Naive thymus-derived CD8-positive, alpha-beta T cell (primary cell): ENCODE measurements at regions not wholly inside any gene's neighbourhood (a gene's known extent, or its start where the extent isn't known, plus 50 kb on each side); places are given as distances from the start of the nearest gene placed in this dataset.

Experiments
- ATAC-seq, 2 donors: fragments of 150-1000 bp; cut with Tn5 transposase in 1 of 2; sonication (Bioruptor Pico), chemical (Tn5 transposase) in 1 of 2; 1 replicate in 1 of 2; 2 replicates in 1 of 2; pipeline ENCODE4 v1.10.0; 2021; ENCODE audit warnings: mild to moderate bottlenecking in 2 of 2, moderate library complexity in 2 of 2
- POLR2A ChIA-PET: fragments of 350-600 bp; sonication (Branson Sonifier 250); formaldehyde crosslinking; loops from one replicate; lab custom pipeline; 2021; ENCODE audit warnings: antibody characterized with exemption; lab: Charles Lee
- DNase-seq, 10 donors: peaks; one replicate each; pipeline versions ENCODE4 v3.0.0 to v3.0.0-alpha.2; 2020 to 2022
- H3K27ac Mint-ChIP-seq, 10 donors: one replicate each; pipeline ENCODE4 v1.8.0; 2020 to 2022; ENCODE audit warnings: mild to moderate bottlenecking in 10 of 10, mixed read lengths in 10 of 10, moderate library complexity in 4 of 10, inconsistent platforms in 1 of 10
- H3K27me3 Mint-ChIP-seq, 5 donors: one replicate each; pipeline ENCODE4 v1.8.0; 2021 to 2022; ENCODE audit warnings: mixed read lengths in 5 of 5
- H3K36me3 Mint-ChIP-seq, 3 donors: one replicate each; pipeline ENCODE4 v1.8.0; 2020 to 2022; ENCODE audit warnings: mixed read lengths in 3 of 3, mild to moderate bottlenecking in 2 of 3, inconsistent platforms in 1 of 3
- H3K4me1 Mint-ChIP-seq, 4 donors: one replicate each; pipeline ENCODE4 v1.8.0; 2021 to 2022; ENCODE audit warnings: mixed read lengths in 4 of 4
- H3K4me3 Mint-ChIP-seq, 10 donors: one replicate each; pipeline ENCODE4 v1.8.0; 2020 to 2022; ENCODE audit warnings: mild to moderate bottlenecking in 10 of 10, mixed read lengths in 10 of 10, moderate library complexity in 6 of 10, inconsistent platforms in 1 of 10
- H3K9me3 Mint-ChIP-seq, 9 donors: one replicate each; pipeline ENCODE4 v1.8.0; 2020 to 2022; ENCODE audit warnings: mixed read lengths in 9 of 9, mild to moderate bottlenecking in 3 of 9, inconsistent platforms in 1 of 9, moderate library complexity in 1 of 9

GRCh38 chr6:22349051-22349450, 52.2 kb upstream of the PRL start:
- ATAC-seq = no peak
- H3K36me3 Mint-ChIP-seq = no peaks in the 10 kb centered on the region
- no peaks in the 10 kb centered on the region for H3K4me1 Mint-ChIP-seq
- no peak for DNase-seq
- H3K27ac Mint-ChIP-seq = no peak overlapping the region
- POLR2A ChIA-PET = no interaction called here
- peaks cover 0 to 4% (median 0%) of the 10 kb centered on the region in 5 donors for H3K27me3 Mint-ChIP-seq
- no peak overlapping the region for H3K4me3 Mint-ChIP-seq
- peaks cover 0 to 5% (median 0%) of the 10 kb centered on the region in 9 donors for H3K9me3 Mint-ChIP-seq

- Mint-ChIP-seq H3K27ac (no peak overlapping the region), H3K4me3 (no peak overlapping the region), H3K4me1 (no peaks in the 10 kb centered on the region), H3K36me3 (no peaks in the 10 kb centered on the region), H3K27me3 (peaks cover 0 to 4% (median 0%) of the 10 kb centered on the region in 5 donors), H3K9me3 (peaks cover 0 to 5% (median 0%) of the 10 kb centered on the region in 9 donors)
- ATAC-seq = no peak
- POLR2A ChIA-PET = no interaction called here
- DNase-seq = no peak
Measured at GRCh38 chr6:22349528-22349927, 52.7 kb upstream of the PRL start.

- ATAC-seq = no peak
- Mint-ChIP-seq H3K27ac (no peak overlapping the region), H3K4me1 (peaks cover 0 to 1% (median 0%) of the 10 kb centered on the region in 4 donors), H3K4me3 (no peak overlapping the region), H3K36me3 (no peaks in the 10 kb centered on the region), H3K27me3 (peaks cover 0 to 4% (median 0%) of the 10 kb centered on the region in 5 donors), H3K9me3 (peaks cover 0 to 2% (median 0%) of the 10 kb centered on the region in 9 donors)
- POLR2A ChIA-PET = no interaction called here
- no peak for DNase-seq
Measured at GRCh38 chr6:22350109-22350508, 53.3 kb upstream of the PRL start.

GRCh38 chr6:22353101-22353500, 56.3 kb upstream of the PRL start:
- H3K36me3 Mint-ChIP-seq = no peaks in the 10 kb centered on the region
- peaks cover 0 to 2% (median 0%) of the 10 kb centered on the region in 4 donors for H3K4me1 Mint-ChIP-seq
- H3K27ac Mint-ChIP-seq = no peak overlapping the region
- no peak for ATAC-seq
- H3K4me3 Mint-ChIP-seq = no peak overlapping the region
- H3K9me3 Mint-ChIP-seq = peaks cover 0 to 2% (median 0%) of the 10 kb centered on the region in 9 donors
- H3K27me3 Mint-ChIP-seq = peaks cover 0 to 7% (median 0%) of the 10 kb centered on the region in 5 donors
- POLR2A ChIA-PET = no interaction called here
- no peak for DNase-seq

- ATAC-seq = no peak
- Mint-ChIP-seq H3K4me1 (peaks cover 0 to 2% (median 0%) of the 10 kb centered on the region in 4 donors), H3K9me3 (peaks cover 0 to 9% (median 0%) of the 10 kb centered on the region in 9 donors), H3K4me3 (no peak overlapping the region), H3K36me3 (no peaks in the 10 kb centered on the region), H3K27ac (no peak overlapping the region), H3K27me3 (peaks cover 0 to 7% (median 0%) of the 10 kb centered on the region in 5 donors)
- POLR2A ChIA-PET = no interaction called here
- DNase-seq = no peak
Measured at GRCh38 chr6:22356362-22356940, 59.6 kb upstream of the PRL start.

GRCh38 chr6:22357724-22358189, 60.9 kb upstream of the PRL start:
- no peak overlapping the region for H3K4me3 Mint-ChIP-seq
- H3K27ac Mint-ChIP-seq = no peak overlapping the region
- peaks cover 0 to 2% (median 0%) of the 10 kb centered on the region in 4 donors for H3K4me1 Mint-ChIP-seq
- no peak for DNase-seq
- H3K27me3 Mint-ChIP-seq = peaks cover 0 to 7% (median 0%) of the 10 kb centered on the region in 5 donors
- no peak for ATAC-seq
- POLR2A ChIA-PET = no interaction called here
- H3K36me3 Mint-ChIP-seq = no peaks in the 10 kb centered on the region
- peaks cover 0 to 9% (median 0%) of the 10 kb centered on the region in 9 donors for H3K9me3 Mint-ChIP-seq

- peaks cover 0 to 9% (median 0%) of the 10 kb centered on the region in 9 donors for H3K9me3 Mint-ChIP-seq
- H3K27ac Mint-ChIP-seq = no peak overlapping the region
- no peak overlapping the region for H3K4me3 Mint-ChIP-seq
- H3K27me3 Mint-ChIP-seq = no peaks in the 10 kb centered on the region
- POLR2A ChIA-PET = no interaction called here
- ATAC-seq = no peak
- H3K4me1 Mint-ChIP-seq = no peaks in the 10 kb centered on the region
- H3K36me3 Mint-ChIP-seq = no peaks in the 10 kb centered on the region
- DNase-seq = no peak
Measured at GRCh38 chr6:22361576-22361975, 64.7 kb upstream of the PRL start.

GRCh38 chr6:22362361-22362760, 65.5 kb upstream of the PRL start:
- H3K9me3 Mint-ChIP-seq = peaks cover 0 to 9% (median 0%) of the 10 kb centered on the region in 9 donors
- H3K4me1 Mint-ChIP-seq = no peaks in the 10 kb centered on the region
- ATAC-seq (no peak), DNase-seq (no peak)
- POLR2A ChIA-PET = no interaction called here
- H3K4me3 Mint-ChIP-seq = no peak overlapping the region
- no peaks in the 10 kb centered on the region for H3K36me3 Mint-ChIP-seq
- no peaks in the 10 kb centered on the region for H3K27me3 Mint-ChIP-seq
- no peak overlapping the region for H3K27ac Mint-ChIP-seq

- ATAC-seq (no peak), DNase-seq (no peak)
- no peaks in the 10 kb centered on the region for H3K27me3 Mint-ChIP-seq
- H3K9me3 Mint-ChIP-seq = peaks cover 0 to 9% (median 0%) of the 10 kb centered on the region in 9 donors
- no peaks in the 10 kb centered on the region for H3K4me1 Mint-ChIP-seq
- no peak overlapping the region for H3K27ac Mint-ChIP-seq
- H3K4me3 Mint-ChIP-seq = no peak overlapping the region
- POLR2A ChIA-PET = no interaction called here
- no peaks in the 10 kb centered on the region for H3K36me3 Mint-ChIP-seq
Measured at GRCh38 chr6:22363166-22363713, 66.4 kb upstream of the PRL start.

- peaks cover 0 to 9% (median 0%) of the 10 kb centered on the region in 9 donors for H3K9me3 Mint-ChIP-seq
- no peak overlapping the region for H3K27ac Mint-ChIP-seq
- no peak overlapping the region for H3K4me3 Mint-ChIP-seq
- no peaks in the 10 kb centered on the region for H3K4me1 Mint-ChIP-seq
- no peaks in the 10 kb centered on the region for H3K27me3 Mint-ChIP-seq
- ATAC-seq (no peak), DNase-seq (no peak)
- POLR2A ChIA-PET = no interaction called here
- H3K36me3 Mint-ChIP-seq = no peaks in the 10 kb centered on the region
Measured at GRCh38 chr6:22363714-22364239, 66.9 kb upstream of the PRL start.

GRCh38 chr6:22364306-22364705, 67.5 kb upstream of the PRL start:
- POLR2A ChIA-PET = no interaction called here
- no peak overlapping the region for H3K27ac Mint-ChIP-seq
- ATAC-seq (no peak), DNase-seq (no peak)
- H3K36me3 Mint-ChIP-seq = no peaks in the 10 kb centered on the region
- H3K9me3 Mint-ChIP-seq = peaks cover 0 to 5% (median 0%) of the 10 kb centered on the region in 9 donors
- no peaks in the 10 kb centered on the region for H3K27me3 Mint-ChIP-seq
- no peaks in the 10 kb centered on the region for H3K4me1 Mint-ChIP-seq
- H3K4me3 Mint-ChIP-seq = no peak overlapping the region

- no peak overlapping the region for H3K27ac Mint-ChIP-seq
- no peak for ATAC-seq
- no peaks in the 10 kb centered on the region for H3K4me1 Mint-ChIP-seq
- POLR2A ChIA-PET = no interaction called here
- no peaks in the 10 kb centered on the region for H3K36me3 Mint-ChIP-seq
- DNase-seq = no peak
- peaks cover 0 to 5% (median 0%) of the 10 kb centered on the region in 9 donors for H3K9me3 Mint-ChIP-seq
- no peak overlapping the region for H3K4me3 Mint-ChIP-seq
- H3K27me3 Mint-ChIP-seq = no peaks in the 10 kb centered on the region
Measured at GRCh38 chr6:22366214-22366613, 69.4 kb upstream of the PRL start.

GRCh38 chr6:22367346-22367745, 70.5 kb upstream of the PRL start:
- no peak overlapping the region for H3K27ac Mint-ChIP-seq
- ATAC-seq = no peak

More at GRCh38 chr6:22367346-22367745, 70.5 kb upstream of the PRL start:
- H3K4me3 Mint-ChIP-seq = no peak overlapping the region
- no peaks in the 10 kb centered on the region for H3K27me3 Mint-ChIP-seq
- H3K36me3 Mint-ChIP-seq = no peaks in the 10 kb centered on the region
- POLR2A ChIA-PET = no interaction called here
- no peak for DNase-seq
- no peaks in the 10 kb centered on the region for H3K9me3 Mint-ChIP-seq
- H3K4me1 Mint-ChIP-seq = no peaks in the 10 kb centered on the region
